ENCODE measurements at regions not wholly inside any gene's neighbourhood (a gene's known extent, or its start where the extent isn't known, plus 50 kb on each side); places are given as distances from the start of the nearest gene placed in this dataset.

GRCh38 chr13:111022241-111022640 lies 92.9 kb upstream of the ARHGEF7 start:
- H3K79me2 ChIP-seq (ENCODE audit: control insufficient read depth in 1 of 2, insufficient read depth in 2 of 2, low read length in 2 of 2) = no peaks in the 10 kb centered on the region
- DNase-seq (ENCODE audit: low read depth in 1 of 2, low spot score in 2 of 2) = no peak
- H2BK20ac ChIP-seq (ENCODE audit: low read length) = no peak overlapping the region
- H3K4ac ChIP-seq (replicated peaks; ENCODE audit: insufficient read length, low read depth, low read length) = no peak overlapping the region
- no peaks in the 10 kb centered on the region for H3K27me3 ChIP-seq (replicated peaks in 1 of 4; ENCODE audit: control insufficient read depth in 3 of 4, extremely low read depth in 1 of 4, insufficient read depth in 3 of 4, low read length in 3 of 4)
- no peak overlapping the region for H4K91ac ChIP-seq (replicated peaks; ENCODE audit: insufficient read length, low read length)
- H3K9ac ChIP-seq (replicated peaks in 1 of 4; ENCODE audit: extremely low read depth in 1 of 4, low read depth in 3 of 4, low read length in 3 of 4) = no peak overlapping the region
- CTCF ChIA-PET (ENCODE audit: partially characterized antibody) = no interaction called here
- no peak overlapping the region for H4K5ac ChIP-seq (ENCODE audit: insufficient read length, low read depth, low read length)
- no peak overlapping the region for H2BK15ac ChIP-seq (ENCODE audit: low read length)
- H2BK120ac ChIP-seq (replicated peaks; ENCODE audit: low read depth, low read length) = no peak overlapping the region
- no peak overlapping the region for H2AFZ ChIP-seq (ENCODE audit: low read length)
- no peaks in the 10 kb centered on the region for H4K20me1 ChIP-seq (replicated peaks in 1 of 2; ENCODE audit: control insufficient read depth in 1 of 2, insufficient read depth in 2 of 2, low read length in 2 of 2)
- H3K23ac ChIP-seq (ENCODE audit: insufficient read length) = no peak overlapping the region
- H3K14ac ChIP-seq (ENCODE audit: insufficient read length) = no peak overlapping the region
- FAIRE-seq = no peak
- peaks cover 10 to 14% of the 10 kb centered on the region in 2 experiments; a peak in 3 of 4 replicates for H3K9me3 ChIP-seq (ENCODE audit: insufficient read depth in 2 of 2, low read depth in 1 of 2, low read length in 1 of 2)
- no peak overlapping the region for H3K27ac ChIP-seq (ENCODE audit: low read depth, low read length)
- no peak overlapping the region for H3K56ac ChIP-seq (replicated peaks; ENCODE audit: insufficient read length, low read depth, low read length)
- H3K4me3 ChIP-seq (ENCODE audit: extremely low read depth in 1 of 4, insufficient read depth in 2 of 4, low read depth in 3 of 4, low read length in 4 of 4) = no peak overlapping the region
- no peak overlapping the region for H3K4me2 ChIP-seq (ENCODE audit: insufficient read depth in 1 of 2, low read depth in 2 of 2, low read length in 2 of 2)
- no peaks in the 10 kb centered on the region for H3K4me1 ChIP-seq (replicated peaks in 1 of 4; ENCODE audit: control insufficient read depth in 3 of 4, insufficient read depth in 4 of 4, low read length in 3 of 4)
- H2AK5ac ChIP-seq (ENCODE audit: low read depth, low read length) = no peak overlapping the region
- no peaks in the 10 kb centered on the region for H3K23me2 ChIP-seq (ENCODE audit: low read depth, low read length)
- H4K8ac ChIP-seq (ENCODE audit: extremely low read depth, insufficient read depth, low read length) = no peak overlapping the region
- H2BK5ac ChIP-seq (ENCODE audit: low read depth, low read length) = no peak overlapping the region
- no peak overlapping the region for H2BK12ac ChIP-seq (ENCODE audit: low read depth, low read length)
- no peak overlapping the region for H3K18ac ChIP-seq (ENCODE audit: extremely low read depth, low read length)
- no peaks in the 10 kb centered on the region for H3K36me3 ChIP-seq (ENCODE audit: control insufficient read depth in 2 of 4, insufficient read depth in 4 of 4, low read length in 3 of 4)
- H3K79me1 ChIP-seq (ENCODE audit: low read depth, low read length) = no peaks in the 10 kb centered on the region
- POLR2A ChIA-PET (ENCODE audit: partially characterized antibody) = no interaction called here
- TF ChIP-seq EP300 (IDR thresholded peaks at IDR 0.05; ENCODE audit: borderline replicate concordance in 1 of 2, low read depth in 2 of 2, low read length in 2 of 2) (no peak), GABPA (IDR thresholded peaks at IDR 0.05; ENCODE audit: borderline replicate concordance, insufficient read depth, low read length) (no peak), POU5F1 (IDR thresholded peaks at IDR 0.05; ENCODE audit: low read depth, low read length) (no peak), GTF2F1 (IDR thresholded peaks at IDR 0.05; ENCODE audit: borderline replicate concordance, low read depth, low read length) (no peak), RBBP5 (IDR thresholded peaks at IDR 0.05; ENCODE audit: borderline replicate concordance, low read depth, low read length) (no peak), RFX5 (IDR thresholded peaks at IDR 0.05; ENCODE audit: borderline replicate concordance, low read depth, low read length) (no peak), SUZ12 (IDR thresholded peaks at IDR 0.05; ENCODE audit: low read length) (no peak), JUN (IDR thresholded peaks at IDR 0.05; ENCODE audit: low read depth, low read length) (no peak), KDM1A (IDR thresholded peaks at IDR 0.05; ENCODE audit: borderline replicate concordance, low read length) (no peak), SIRT6 (IDR thresholded peaks at IDR 0.05; ENCODE audit: low read length) (no peak), CHD2 (IDR thresholded peaks at IDR 0.05; ENCODE audit: low read length) (no peak), MAFK (IDR thresholded peaks at IDR 0.05; ENCODE audit: low read depth, low read length) (no peak), RXRA (IDR thresholded peaks at IDR 0.05; ENCODE audit: insufficient read depth, low read depth, low read length) (no peak), CBX5 (IDR thresholded peaks at IDR 0.05; ENCODE audit: low read depth, low read length) (no peak)
- TF ChIP-seq, protein P1, sequence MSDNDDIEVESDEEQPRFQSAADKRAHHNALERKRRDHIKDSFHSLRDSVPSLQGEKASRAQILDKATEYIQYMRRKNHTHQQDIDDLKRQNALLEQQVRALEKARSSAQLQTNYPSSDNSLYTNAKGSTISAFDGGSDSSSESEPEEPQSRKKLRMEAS (IDR thresholded peaks at IDR 0.05) = no peak
- WGBS, 2 experiments (ENCODE audit: extremely low coverage in 1 of 2, insufficient coverage in 1 of 2, insufficient read length in 1 of 2, insufficient replicate concordance in 2 of 2, low coverage in 1 of 2, low lambda C conversion rate in 2 of 2, missing lambda C conversion rate in 1 of 2) = 81% methylated on average over 1 of the region's 1 CpG; no CpG with 5 or more reads in 1 of the 2 experiments

Measured in H1 (cell line).